Testis (tissue), 2 donors: ENCODE measurements at regions not wholly inside any gene's neighbourhood (a gene's known extent, or its start where the extent isn't known, plus 50 kb on each side); places are given as distances from the start of the nearest gene placed in this dataset.

Experiments used
- CTCF ChIP-seq, 3 experiments: fragments of 450-650 bp in 2 of 3; fragments of 200-600 bp in 1 of 3; sonication (generic) in 1 of 3; IDR thresholded peaks; one replicate each; pipeline ENCODE4 v1.5.1; 2016 to 2019; ENCODE audit warnings: antibody characterized with exemption in 3 of 3, mild to moderate bottlenecking in 2 of 3, moderate library complexity in 1 of 3
- POLR2A ChIP-seq: fragments of 450-650 bp; IDR thresholded peaks from one replicate; pipeline ENCODE4 v1.6.1; 2017; ENCODE audit warnings: antibody characterized with exemption, mild to moderate bottlenecking, moderate library complexity

GRCh38 chr3:59167756-59168155 is 117.9 kb upstream of the CFAP20DC start:
- TF ChIP-seq POLR2A (no peak), CTCF (IDR thresholded peaks at IDR 0.05) (no peak)
